SK-N-SH (cell line): ENCODE measurements at regions not wholly inside any gene's neighbourhood (a gene's known extent, or its start where the extent isn't known, plus 50 kb on each side); places are given as distances from the start of the nearest gene placed in this dataset.

Experiments used
- CTCF ChIA-PET: fragments of 300-600, 350-600 bp; formaldehyde crosslinking; extraction: SDS; loops from one replicate; lab custom pipeline; 2021; lab: Yijun Ruan, JAX
- POLR2A ChIA-PET: fragments of 350-600 bp; sonication (Branson Sonifier 250); formaldehyde crosslinking; extraction: SDS; loops from one replicate; lab custom pipeline; 2020; ENCODE audit warnings: antibody characterized with exemption, inconsistent platforms; lab: Yijun Ruan, JAX
- DNase-seq: peaks from one replicate; pipeline ENCODE4 v3.0.0; 2012
- H2AFZ ChIP-seq: fragments of 200-600 bp; sonication (generic); 2 replicates; pipeline ENCODE4 v1.8.1; 2016; ENCODE audit warnings: antibody characterized with exemption, mild to moderate bottlenecking, low read depth
- H3F3A ChIP-seq: fragments of 200-600 bp; sonication (generic); replicated peaks from 2 replicates; pipeline ENCODE3; 2016; ENCODE audit warnings: antibody characterized with exemption, mild to moderate bottlenecking; ENCODE audit not compliant: insufficient read depth
- H3K27ac ChIP-seq, 2 experiments: fragments of 200-500 bp in 1 of 2; fragments of 200-600 bp in 1 of 2; sonication (Bioruptor generic) in 1 of 2; sonication (generic), shearing (Covaris generic) in 1 of 2; 2 replicates each; pipeline versions ENCODE4 v1.5.1 to v1.6.1; 2014 to 2016; ENCODE audit warnings: low read depth in 2 of 2, inconsistent platforms in 1 of 2, low read length in 1 of 2, mild to moderate bottlenecking in 1 of 2, mixed read lengths in 1 of 2
- H3K27me3 ChIP-seq: fragments of 200-600 bp; sonication (generic), shearing (Covaris generic); 2 replicates; pipeline ENCODE4 v1.6.1; 2016; ENCODE audit warnings: mixed run types; ENCODE audit not compliant: insufficient read depth
- H3K36me3 ChIP-seq, 2 experiments: fragments of 200-500 bp in 1 of 2; fragments of 200-600 bp in 1 of 2; sonication (Bioruptor generic) in 1 of 2; sonication (generic) in 1 of 2; replicated peaks in 1 of 2; 2 replicates each; pipeline versions ENCODE3 to v1.5.1; 2014 to 2016; ENCODE audit warnings: low read length in 1 of 2, mild to moderate bottlenecking in 1 of 2; ENCODE audit not compliant: insufficient read depth in 2 of 2, control insufficient read depth in 1 of 2
- H3K4me1 ChIP-seq, 2 experiments: fragments of 200-500 bp in 1 of 2; fragments of 200-600 bp in 1 of 2; sonication (Bioruptor generic) in 1 of 2; sonication (generic), shearing (Covaris generic) in 1 of 2; 2 replicates each; pipeline versions ENCODE4 v1.5.1 to v1.6.1; 2014 to 2016; ENCODE audit warnings: low read depth in 1 of 2, low read length in 1 of 2, mixed run types in 1 of 2; ENCODE audit not compliant: insufficient read depth in 2 of 2, control insufficient read depth in 1 of 2
- H3K4me2 ChIP-seq: fragments of 200-600 bp; sonication (generic), shearing (Covaris generic); 2 replicates; pipeline ENCODE4 v1.6.1; 2017; ENCODE audit warnings: mixed run types
- H3K4me3 ChIP-seq, 2 experiments: fragments of 200-500 bp in 1 of 2; fragments of 200-600 bp in 1 of 2; sonication (Bioruptor generic) in 1 of 2; sonication (generic), shearing (Covaris generic) in 1 of 2; 2 replicates each; pipeline versions ENCODE4 v1.5.1 to v1.8.1; 2014 to 2016; ENCODE audit warnings: low read depth in 2 of 2, inconsistent platforms in 1 of 2, low read length in 1 of 2, mild to moderate bottlenecking in 1 of 2, mixed read lengths in 1 of 2, moderate library complexity in 1 of 2
- H3K79me2 ChIP-seq: fragments of 200-600 bp; sonication (generic); 2 replicates; pipeline ENCODE4 v1.8.1; 2017; ENCODE audit warnings: mild to moderate bottlenecking; ENCODE audit not compliant: insufficient read depth
- H3K9ac ChIP-seq: fragments of 200-600 bp; sonication (generic); 2 replicates; pipeline ENCODE4 v1.6.1; 2017; ENCODE audit warnings: mixed run types
- H3K9me2 ChIP-seq: fragments of 200-600 bp; sonication (generic); 2 replicates; pipeline ENCODE4 v1.6.1; 2017; ENCODE audit warnings: mixed run types
- H3K9me3 ChIP-seq: fragments of 200-600 bp; sonication (generic); 2 replicates; pipeline ENCODE4 v1.6.1; 2017; ENCODE audit warnings: mixed run types, mild to moderate bottlenecking, moderate library complexity
- H4K20me1 ChIP-seq: fragments of 200-600 bp; sonication (generic); 2 replicates; pipeline ENCODE4 v1.6.1; 2017; ENCODE audit warnings: mild to moderate bottlenecking, mixed run types; ENCODE audit not compliant: insufficient read depth
- CTCF ChIP-seq: fragments of 200-600 bp; sonication (generic); IDR thresholded peaks from 2 replicates; pipeline ENCODE4 v1.6.1; 2017; ENCODE audit warnings: antibody characterized with exemption, mild to moderate bottlenecking, moderate library complexity
- ELF1 ChIP-seq: IDR thresholded peaks from 2 replicates; pipeline ENCODE4 v1.4.0; 2012
- EZH2phosphoT487 ChIP-seq: fragments of 200-600 bp; sonication (generic); IDR thresholded peaks from 2 replicates; pipeline ENCODE4 v1.6.1; 2017; ENCODE audit warnings: low read depth, mixed run types, mild to moderate bottlenecking, antibody characterized with exemption, moderate library complexity, borderline replicate concordance
- FOSL2 ChIP-seq: IDR thresholded peaks from 2 replicates; pipeline ENCODE4 v1.4.0; 2012; ENCODE audit warnings: low read depth, mild to moderate bottlenecking, moderate library complexity, borderline replicate concordance
- FOXJ3 ChIP-seq: sonication (generic); formaldehyde crosslinking; IDR thresholded peaks from 2 replicates; pipeline ENCODE4 v1.5.1; 2020; ENCODE audit warnings: mild to moderate bottlenecking, missing genetic modification reagents
- FOXM1 ChIP-seq: IDR thresholded peaks from 2 replicates; pipeline ENCODE4 v1.4.0; 2012; ENCODE audit warnings: low read depth, mild to moderate bottlenecking
- GATA2 ChIP-seq: sonication (generic); formaldehyde crosslinking; IDR thresholded peaks from 2 replicates; pipeline ENCODE4 v1.5.0; 2020; ENCODE audit warnings: mild to moderate bottlenecking, missing genetic modification reagents
- MEF2A ChIP-seq: IDR thresholded peaks from 2 replicates; pipeline ENCODE4 v1.4.0; 2012; ENCODE audit warnings: low read depth, borderline replicate concordance
- MXI1 ChIP-seq: IDR thresholded peaks from 2 replicates; pipeline ENCODE4 v1.6.1; 2012; ENCODE audit warnings: mild to moderate bottlenecking, low read depth, low read length, improper control_type of control experiment
- NFIC ChIP-seq: IDR thresholded peaks from 2 replicates; pipeline ENCODE4 v1.4.0; 2012; ENCODE audit warnings: borderline replicate concordance
- NRF1 ChIP-seq: IDR thresholded peaks from 2 replicates; pipeline ENCODE4 v1.6.1; 2012; ENCODE audit warnings: low read depth, mild to moderate bottlenecking, low read length
- RCOR1 ChIP-seq: fragments of 150-350 bp; IDR thresholded peaks from 2 replicates; pipeline ENCODE4 v1.6.1; 2017; ENCODE audit warnings: antibody characterized with exemption, low read length
- RFX5 ChIP-seq: IDR thresholded peaks from 2 replicates; pipeline ENCODE4 v1.6.1; 2012; ENCODE audit warnings: mild to moderate bottlenecking, improper control_type of control experiment, low read length
- SIN3A ChIP-seq: IDR thresholded peaks from 2 replicates; pipeline ENCODE4 v1.6.1; 2012; ENCODE audit warnings: low read depth, mild to moderate bottlenecking, low read length, moderate library complexity, borderline replicate concordance
- TAF1 ChIP-seq: IDR thresholded peaks from 2 replicates; pipeline ENCODE4 v1.6.1; 2012; ENCODE audit warnings: low read depth, mild to moderate bottlenecking, low read length, moderate library complexity, borderline replicate concordance
- TCF12 ChIP-seq: IDR thresholded peaks from 2 replicates; pipeline ENCODE4 v1.4.0; 2012
- TEAD4 ChIP-seq: IDR thresholded peaks from 2 replicates; pipeline ENCODE4 v1.4.0; 2012; ENCODE audit warnings: mild to moderate bottlenecking, borderline replicate concordance; ENCODE audit not compliant: insufficient read depth
- USF2 ChIP-seq: fragments of 150-350 bp; IDR thresholded peaks from 2 replicates; pipeline ENCODE4 v1.6.1; 2017; ENCODE audit warnings: antibody characterized with exemption, low read length, low read depth, borderline replicate concordance
- WGBS: methylation state at CpG from one replicate; pipeline ENCODE4 v1.1.6; 2017; ENCODE audit warnings: low lambda C conversion rate; 5-methylcytosine and 5-hydroxymethylcytosine counted together
- TF ChIP-seq, protein P1 (sequence below): IDR thresholded peaks from 2 replicates; pipeline ENCODE4 v1.4.0; 2012; ENCODE audit warnings: low read depth
- TF ChIP-seq, protein P2 (sequence below): fragments of 150-350 bp; IDR thresholded peaks from 2 replicates; pipeline ENCODE4 v1.6.1; 2016; ENCODE audit warnings: mild to moderate bottlenecking, low read depth, low read length
- TF ChIP-seq, protein P3 (sequence below): IDR thresholded peaks from 2 replicates; pipeline ENCODE4 v1.6.1; 2012; ENCODE audit warnings: mild to moderate bottlenecking, low read depth, low read length, moderate library complexity

GRCh38 chr14:87813211-87813610 is 179.8 kb downstream of the GALC start:
- DNase-seq = no peak
- no peaks in the 10 kb centered on the region for H3K27me3 ChIP-seq
- 5% methylated on average over 1 of the region's 1 CpG for WGBS
- H3K9ac ChIP-seq = no peak overlapping the region
- POLR2A ChIA-PET = no interaction called here
- TF ChIP-seq NFIC (no peak), TCF12 (no peak), FOXJ3 (CRISPR knock-in tag) (no peak), TAF1 (no peak), RCOR1 (no peak), ELF1 (no peak), EZH2phosphoT487 (no peak), USF2 (no peak)
- H4K20me1 ChIP-seq = no peaks in the 10 kb centered on the region
- H3K9me3 ChIP-seq = no peaks in the 10 kb centered on the region
- H3K9me2 ChIP-seq = no peaks in the 10 kb centered on the region
- no peaks in the 10 kb centered on the region for H3K79me2 ChIP-seq
- no peak overlapping the region for H3K4me2 ChIP-seq
- no peak overlapping the region for H3K27ac ChIP-seq
- no peaks in the 10 kb centered on the region for H3K36me3 ChIP-seq
- no peak overlapping the region for H2AFZ ChIP-seq
- CTCF ChIA-PET = interaction anchor here (1.2 to 1.7 kb wide), 3 partner anchors 9 to 85 kb away, joined by 4 to 8 read pairs (median 4); no protein-coding TSS in a partner anchor
- no peaks in the 10 kb centered on the region for H3K4me1 ChIP-seq
- no peak overlapping the region for H3K4me3 ChIP-seq
- H3F3A ChIP-seq = no peaks in the 10 kb centered on the region

DNA sequence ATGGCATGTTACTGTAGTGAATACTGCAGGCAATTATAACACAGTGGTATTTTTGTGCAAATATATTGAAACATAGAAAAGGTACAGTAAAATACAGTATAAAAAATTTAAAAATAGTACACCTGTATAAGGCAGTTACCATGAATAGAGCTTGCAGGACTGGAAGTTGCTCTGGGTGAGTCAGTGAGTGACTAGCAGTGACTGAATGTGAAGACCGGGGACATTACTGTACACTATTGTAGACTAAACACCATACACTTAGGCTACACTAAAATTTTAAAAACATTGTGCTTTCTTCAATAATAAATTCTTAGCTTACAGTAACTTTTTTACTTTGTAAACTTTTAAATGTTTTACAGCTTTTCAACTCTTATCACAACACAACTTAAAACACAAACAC is 181.7 kb downstream of the GALC start:
- WGBS = 24% methylated on average over 1 of the region's 1 CpG
- no peak overlapping the region for H3K9ac ChIP-seq
- H2AFZ ChIP-seq = no peak overlapping the region
- H3K4me1 ChIP-seq = no peaks in the 10 kb centered on the region
- H3K4me2 ChIP-seq = no peak overlapping the region
- H3K36me3 ChIP-seq = no peaks in the 10 kb centered on the region
- no peak overlapping the region for H3K27ac ChIP-seq
- ChIA-PET CTCF (interaction anchor here (1.6 kb wide), 1 partner anchor 87 kb away, joined by 3 read pairs; no protein-coding TSS in a partner anchor), POLR2A (no interaction called here)
- no peaks in the 10 kb centered on the region for H3K9me2 ChIP-seq
- no peaks in the 10 kb centered on the region for H3F3A ChIP-seq
- no peaks in the 10 kb centered on the region for H3K9me3 ChIP-seq
- H3K4me3 ChIP-seq = no peak overlapping the region
- DNase-seq = no peak
- H3K27me3 ChIP-seq = no peaks in the 10 kb centered on the region
- no peaks in the 10 kb centered on the region for H4K20me1 ChIP-seq
- H3K79me2 ChIP-seq = no peaks in the 10 kb centered on the region
- TF ChIP-seq RCOR1 (no peak), SIN3A (no peak), TEAD4 (no peak), FOXM1 (no peak), GATA2 (CRISPR knock-in tag) (no peak), RFX5 (no peak), NFIC (no peak), NRF1 (no peak), ELF1 (no peak), MXI1 (no peak), FOSL2 (no peak), CTCF (no peak), MEF2A (no peak), TCF12 (no peak)
- TF ChIP-seq, protein P1, sequence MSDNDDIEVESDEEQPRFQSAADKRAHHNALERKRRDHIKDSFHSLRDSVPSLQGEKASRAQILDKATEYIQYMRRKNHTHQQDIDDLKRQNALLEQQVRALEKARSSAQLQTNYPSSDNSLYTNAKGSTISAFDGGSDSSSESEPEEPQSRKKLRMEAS = no peak
- TF ChIP-seq, protein P2, sequence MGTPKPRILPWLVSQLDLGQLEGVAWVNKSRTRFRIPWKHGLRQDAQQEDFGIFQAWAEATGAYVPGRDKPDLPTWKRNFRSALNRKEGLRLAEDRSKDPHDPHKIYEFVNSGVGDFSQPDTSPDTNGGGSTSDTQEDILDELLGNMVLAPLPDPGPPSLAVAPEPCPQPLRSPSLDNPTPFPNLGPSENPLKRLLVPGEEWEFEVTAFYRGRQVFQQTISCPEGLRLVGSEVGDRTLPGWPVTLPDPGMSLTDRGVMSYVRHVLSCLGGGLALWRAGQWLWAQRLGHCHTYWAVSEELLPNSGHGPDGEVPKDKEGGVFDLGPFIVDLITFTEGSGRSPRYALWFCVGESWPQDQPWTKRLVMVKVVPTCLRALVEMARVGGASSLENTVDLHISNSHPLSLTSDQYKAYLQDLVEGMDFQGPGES = no peak
- TF ChIP-seq, protein P3, sequence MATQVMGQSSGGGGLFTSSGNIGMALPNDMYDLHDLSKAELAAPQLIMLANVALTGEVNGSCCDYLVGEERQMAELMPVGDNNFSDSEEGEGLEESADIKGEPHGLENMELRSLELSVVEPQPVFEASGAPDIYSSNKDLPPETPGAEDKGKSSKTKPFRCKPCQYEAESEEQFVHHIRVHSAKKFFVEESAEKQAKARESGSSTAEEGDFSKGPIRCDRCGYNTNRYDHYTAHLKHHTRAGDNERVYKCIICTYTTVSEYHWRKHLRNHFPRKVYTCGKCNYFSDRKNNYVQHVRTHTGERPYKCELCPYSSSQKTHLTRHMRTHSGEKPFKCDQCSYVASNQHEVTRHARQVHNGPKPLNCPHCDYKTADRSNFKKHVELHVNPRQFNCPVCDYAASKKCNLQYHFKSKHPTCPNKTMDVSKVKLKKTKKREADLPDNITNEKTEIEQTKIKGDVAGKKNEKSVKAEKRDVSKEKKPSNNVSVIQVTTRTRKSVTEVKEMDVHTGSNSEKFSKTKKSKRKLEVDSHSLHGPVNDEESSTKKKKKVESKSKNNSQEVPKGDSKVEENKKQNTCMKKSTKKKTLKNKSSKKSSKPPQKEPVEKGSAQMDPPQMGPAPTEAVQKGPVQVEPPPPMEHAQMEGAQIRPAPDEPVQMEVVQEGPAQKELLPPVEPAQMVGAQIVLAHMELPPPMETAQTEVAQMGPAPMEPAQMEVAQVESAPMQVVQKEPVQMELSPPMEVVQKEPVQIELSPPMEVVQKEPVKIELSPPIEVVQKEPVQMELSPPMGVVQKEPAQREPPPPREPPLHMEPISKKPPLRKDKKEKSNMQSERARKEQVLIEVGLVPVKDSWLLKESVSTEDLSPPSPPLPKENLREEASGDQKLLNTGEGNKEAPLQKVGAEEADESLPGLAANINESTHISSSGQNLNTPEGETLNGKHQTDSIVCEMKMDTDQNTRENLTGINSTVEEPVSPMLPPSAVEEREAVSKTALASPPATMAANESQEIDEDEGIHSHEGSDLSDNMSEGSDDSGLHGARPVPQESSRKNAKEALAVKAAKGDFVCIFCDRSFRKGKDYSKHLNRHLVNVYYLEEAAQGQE = no peak
